Stimulated activated naive B cell treated with anti-CD40 and anti-IgM and Interleukin-4, amounts not matched to agents 10 μg/mL and 1 μg/mL and 100 μg/mL, for 72 hours (primary cell): ENCODE measurements at regions not wholly inside any gene's neighbourhood (a gene's known extent, or its start where the extent isn't known, plus 50 kb on each side); places are given as distances from the start of the nearest gene placed in this dataset.

Source experiments
- ATAC-seq, 2 donors: fragments of 150-1000 bp; cut with Tn5 transposase; replicated peaks; 2 replicates each; pipeline ENCODE4 v1.10.0; 2021; ENCODE audit warnings: moderate library complexity in 1 of 2
- DNase-seq: peaks from one replicate; pipeline ENCODE4 v3.0.0; 2021
- H3K27ac Mint-ChIP-seq: one replicate; pipeline ENCODE4 v1.8.0; 2022; ENCODE audit warnings: mild to moderate bottlenecking, mixed read lengths
- H3K27me3 Mint-ChIP-seq, 2 donors: one replicate each; pipeline ENCODE4 v1.8.0; 2022; ENCODE audit warnings: mixed read lengths in 2 of 2
- H3K36me3 Mint-ChIP-seq, 2 donors: one replicate each; pipeline ENCODE4 v1.8.0; 2022; ENCODE audit warnings: mixed read lengths in 2 of 2, mild to moderate bottlenecking in 1 of 2
- H3K4me1 Mint-ChIP-seq, 2 donors: one replicate each; pipeline ENCODE4 v1.8.0; 2022; ENCODE audit warnings: mixed read lengths in 2 of 2, mild to moderate bottlenecking in 1 of 2
- H3K4me3 Mint-ChIP-seq, 2 donors: one replicate each; pipeline ENCODE4 v1.8.0; 2022; ENCODE audit warnings: mild to moderate bottlenecking in 2 of 2, mixed read lengths in 2 of 2, moderate library complexity in 1 of 2
- H3K9me3 Mint-ChIP-seq, 2 donors: one replicate each; pipeline ENCODE4 v1.8.0; 2022; ENCODE audit warnings: mixed read lengths in 2 of 2, mild to moderate bottlenecking in 1 of 2

- H3K27me3 Mint-ChIP-seq = peaks cover 11% of the 10 kb centered on the region in 2 donors
- H3K36me3 Mint-ChIP-seq = no peaks in the 10 kb centered on the region
- H3K27ac Mint-ChIP-seq = no peak overlapping the region
- DNase-seq (no peak), ATAC-seq (no peak)
- H3K4me3 Mint-ChIP-seq = no peak overlapping the region
- H3K4me1 Mint-ChIP-seq = peaks cover 0 to 2% of the 10 kb centered on the region in 2 donors
- H3K9me3 Mint-ChIP-seq = no peaks in the 10 kb centered on the region
Measured at GRCh38 chr13:30019648-30020626, 169.5 kb upstream of the UBL3 start.

GRCh38 chr13:30017880-30018279 is 167.5 kb upstream of the UBL3 start:
- peaks cover 0 to 2% of the 10 kb centered on the region in 2 donors for H3K4me1 Mint-ChIP-seq
- H3K4me3 Mint-ChIP-seq = no peak overlapping the region
- no peak for ATAC-seq
- H3K27me3 Mint-ChIP-seq = peaks cover 11 to 21% of the 10 kb centered on the region in 2 donors
- H3K9me3 Mint-ChIP-seq = no peaks in the 10 kb centered on the region
- no peaks in the 10 kb centered on the region for H3K36me3 Mint-ChIP-seq
- no peak for DNase-seq
- H3K27ac Mint-ChIP-seq = no peak overlapping the region

GRCh38 chr13:30016398-30016797 is 166.0 kb upstream of the UBL3 start:
- ATAC-seq (no peak), DNase-seq (no peak)
- Mint-ChIP-seq H3K27me3 (peaks cover 11 to 21% of the 10 kb centered on the region in 2 donors), H3K27ac (no peak overlapping the region), H3K36me3 (no peaks in the 10 kb centered on the region), H3K9me3 (no peaks in the 10 kb centered on the region), H3K4me3 (no peak overlapping the region), H3K4me1 (peaks cover 0 to 2% of the 10 kb centered on the region in 2 donors)

- Mint-ChIP-seq H3K4me1 (peaks cover 0 to 7% of the 10 kb centered on the region in 2 donors), H3K36me3 (no peaks in the 10 kb centered on the region)
- DNase-seq = no peak
Measured at GRCh38 chr13:30009411-30009810, 159.0 kb upstream of the UBL3 start.

GRCh38 chr13:30006246-30006645 is 155.8 kb upstream of the UBL3 start:
- Mint-ChIP-seq H3K27me3 (peaks cover 0 to 12% of the 10 kb centered on the region in 2 donors), H3K27ac (no peak overlapping the region), H3K9me3 (no peaks in the 10 kb centered on the region), H3K36me3 (no peaks in the 10 kb centered on the region), H3K4me1 (peaks cover 5 to 11% of the 10 kb centered on the region in 2 donors), H3K4me3 (no peak overlapping the region)
- DNase-seq = no peak
- no peak for ATAC-seq

More at GRCh38 chr13:30009411-30009810, 159.0 kb upstream of the UBL3 start:
- H3K4me3 Mint-ChIP-seq = no peak overlapping the region
- no peaks in the 10 kb centered on the region for H3K9me3 Mint-ChIP-seq
- no peak overlapping the region for H3K27ac Mint-ChIP-seq
- no peak for ATAC-seq
- H3K27me3 Mint-ChIP-seq = peaks cover 5 to 12% of the 10 kb centered on the region in 2 donors

GRCh38 chr13:30004204-30004603 is 153.8 kb upstream of the UBL3 start:
- H3K9me3 Mint-ChIP-seq = no peaks in the 10 kb centered on the region
- H3K27me3 Mint-ChIP-seq = peaks cover 0 to 12% of the 10 kb centered on the region in 2 donors
- peak in 1 of 2 donors; percentile 28 for ATAC-seq
- DNase-seq = no peak
- no peak overlapping the region for H3K27ac Mint-ChIP-seq
- H3K4me3 Mint-ChIP-seq = no peak overlapping the region
- H3K36me3 Mint-ChIP-seq = no peaks in the 10 kb centered on the region
- peaks cover 5 to 11% of the 10 kb centered on the region in 2 donors for H3K4me1 Mint-ChIP-seq

GRCh38 chr13:30002577-30002976 is 152.2 kb upstream of the UBL3 start:
- DNase-seq (peak; percentile 11), ATAC-seq (peak; percentile 89 to 94)
- H3K9me3 Mint-ChIP-seq = peaks cover 0 to 1% of the 10 kb centered on the region in 2 donors

GRCh38 chr13:30000370-30000765 is 150.0 kb upstream of the UBL3 start:
- H3K9me3 Mint-ChIP-seq = peaks cover 0 to 1% of the 10 kb centered on the region in 2 donors
- H3K27me3 Mint-ChIP-seq = peaks cover 0 to 6% of the 10 kb centered on the region in 2 donors
- no peak for DNase-seq
- H3K4me1 Mint-ChIP-seq = peaks cover 5 to 8% of the 10 kb centered on the region in 2 donors
- no peak for ATAC-seq
- no peaks in the 10 kb centered on the region for H3K36me3 Mint-ChIP-seq
- no peak overlapping the region for H3K4me3 Mint-ChIP-seq
- H3K27ac Mint-ChIP-seq = no peak overlapping the region

More at GRCh38 chr13:30002577-30002976, 152.2 kb upstream of the UBL3 start:
- no peak overlapping the region for H3K27ac Mint-ChIP-seq
- H3K36me3 Mint-ChIP-seq = no peaks in the 10 kb centered on the region
- H3K4me1 Mint-ChIP-seq = peaks cover 5 to 11% of the 10 kb centered on the region in 2 donors
- H3K27me3 Mint-ChIP-seq = peaks cover 0 to 12% of the 10 kb centered on the region in 2 donors
- no peak overlapping the region for H3K4me3 Mint-ChIP-seq

GRCh38 chr13:29999492-30000369 is 149.3 kb upstream of the UBL3 start:
- H3K27me3 Mint-ChIP-seq = no peaks in the 10 kb centered on the region
- peaks cover 5 to 6% of the 10 kb centered on the region in 2 donors for H3K4me1 Mint-ChIP-seq
- no peak for ATAC-seq
- peaks cover 0 to 1% of the 10 kb centered on the region in 2 donors for H3K9me3 Mint-ChIP-seq
- H3K36me3 Mint-ChIP-seq = no peaks in the 10 kb centered on the region
- no peak for DNase-seq
- no peak overlapping the region for H3K27ac Mint-ChIP-seq
- no peak overlapping the region for H3K4me3 Mint-ChIP-seq

- no peaks in the 10 kb centered on the region for H3K27me3 Mint-ChIP-seq
- no peaks in the 10 kb centered on the region for H3K36me3 Mint-ChIP-seq
- no peak overlapping the region for H3K4me3 Mint-ChIP-seq
- H3K4me1 Mint-ChIP-seq = no peaks in the 10 kb centered on the region
- ATAC-seq = no peak
- DNase-seq = no peak
- H3K9me3 Mint-ChIP-seq = peaks cover 0 to 1% of the 10 kb centered on the region in 2 donors
- H3K27ac Mint-ChIP-seq = no peak overlapping the region
Measured at GRCh38 chr13:29996316-29996715, 145.9 kb upstream of the UBL3 start.

GRCh38 chr13:29994911-29995595 is 144.6 kb upstream of the UBL3 start:
- Mint-ChIP-seq H3K9me3 (peaks cover 0 to 1% of the 10 kb centered on the region in 2 donors), H3K4me1 (no peaks in the 10 kb centered on the region), H3K4me3 (no peak overlapping the region), H3K27me3 (peaks cover 0 to 1% of the 10 kb centered on the region in 2 donors), H3K36me3 (no peaks in the 10 kb centered on the region), H3K27ac (no peak overlapping the region)
- DNase-seq = no peak
- no peak for ATAC-seq

GRCh38 chr13:29993716-29994488 is 143.5 kb upstream of the UBL3 start:
- no peak overlapping the region for H3K4me3 Mint-ChIP-seq
- ATAC-seq (peak in 1 of 2 donors; percentile 25), DNase-seq (no peak)
- H3K27me3 Mint-ChIP-seq = peaks cover 4 to 10% of the 10 kb centered on the region in 2 donors
- no peak overlapping the region for H3K27ac Mint-ChIP-seq
- H3K36me3 Mint-ChIP-seq = peaks cover 0 to under 1% of the 10 kb centered on the region in 2 donors
- no peaks in the 10 kb centered on the region for H3K4me1 Mint-ChIP-seq
- H3K9me3 Mint-ChIP-seq = peaks cover 4 to 5% of the 10 kb centered on the region in 2 donors

- Mint-ChIP-seq H3K4me1 (no peaks in the 10 kb centered on the region), H3K9me3 (peaks cover 10 to 11% of the 10 kb centered on the region in 2 donors), H3K4me3 (no peak overlapping the region), H3K27ac (no peak overlapping the region), H3K36me3 (peaks cover 3% of the 10 kb centered on the region in 2 donors), H3K27me3 (peaks cover 11 to 15% of the 10 kb centered on the region in 2 donors)
- DNase-seq (no peak), ATAC-seq (no peak)
Measured at GRCh38 chr13:29993196-29993595, 142.8 kb upstream of the UBL3 start.
